ENCODE measurements at regions not wholly inside any gene's neighbourhood (a gene's known extent, or its start where the extent isn't known, plus 50 kb on each side); places are given as distances from the start of the nearest gene placed in this dataset.
A peak's percentile ranks its signal among the peaks of the same experiment; 100 is the strongest.

GRCh38 chr1:4021136-4021973 is 121.3 kb upstream of the C1orf174 start:
- 88% methylated on average over 16 of the region's 16 CpGs for WGBS (ENCODE audit: insufficient coverage)
- no peaks in the 10 kb centered on the region for H3K27me3 ChIP-seq (ENCODE audit: control insufficient read depth, insufficient read depth, low read length)
- no peak overlapping the region for H3K27ac ChIP-seq (ENCODE audit: low read depth, low read length)
- no peaks in the 10 kb centered on the region for H3K9me3 ChIP-seq (ENCODE audit: control insufficient read depth, insufficient read depth, low read length)
- no peak overlapping the region for H3K4me3 ChIP-seq (ENCODE audit: low read depth, low read length)
- DNase-seq (ENCODE audit: low read depth in 4 of 6, low spot score in 6 of 6): no peak
- H3K36me3 ChIP-seq (ENCODE audit: control insufficient read depth, insufficient read depth, low read length): no peaks in the 10 kb centered on the region
- H3K4me1 ChIP-seq (ENCODE audit: control insufficient read depth, insufficient read depth, low read length): no peaks in the 10 kb centered on the region

DNA sequence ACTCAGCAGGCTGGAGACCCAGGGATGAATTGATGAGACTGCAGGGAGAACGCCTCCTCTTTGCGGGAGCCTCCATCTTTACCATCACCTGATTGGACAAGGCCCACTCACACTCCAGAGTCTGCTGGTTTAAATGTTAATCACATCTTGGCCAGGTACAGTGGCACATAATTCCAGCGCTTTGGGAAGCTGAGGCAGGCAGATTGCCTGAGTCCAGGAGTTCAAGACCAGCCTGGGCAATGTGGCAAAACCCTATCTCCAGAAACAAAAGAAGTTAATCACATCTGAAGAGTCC is 121.8 kb upstream of the C1orf174 start:
- no peak for DNase-seq (ENCODE audit: low read depth in 4 of 6, low spot score in 6 of 6)
- Histone ChIP-seq H3K4me1 (ENCODE audit: control insufficient read depth, insufficient read depth, low read length) (no peaks in the 10 kb centered on the region), H3K4me3 (ENCODE audit: low read depth, low read length) (no peak overlapping the region), H3K36me3 (ENCODE audit: control insufficient read depth, insufficient read depth, low read length) (no peaks in the 10 kb centered on the region), H3K27ac (ENCODE audit: low read depth, low read length) (no peak overlapping the region), H3K27me3 (ENCODE audit: control insufficient read depth, insufficient read depth, low read length) (no peaks in the 10 kb centered on the region), H3K9me3 (ENCODE audit: control insufficient read depth, insufficient read depth, low read length) (no peaks in the 10 kb centered on the region)
- 92% methylated on average over 2 of the region's 3 CpGs for WGBS (ENCODE audit: insufficient coverage)

DNA sequence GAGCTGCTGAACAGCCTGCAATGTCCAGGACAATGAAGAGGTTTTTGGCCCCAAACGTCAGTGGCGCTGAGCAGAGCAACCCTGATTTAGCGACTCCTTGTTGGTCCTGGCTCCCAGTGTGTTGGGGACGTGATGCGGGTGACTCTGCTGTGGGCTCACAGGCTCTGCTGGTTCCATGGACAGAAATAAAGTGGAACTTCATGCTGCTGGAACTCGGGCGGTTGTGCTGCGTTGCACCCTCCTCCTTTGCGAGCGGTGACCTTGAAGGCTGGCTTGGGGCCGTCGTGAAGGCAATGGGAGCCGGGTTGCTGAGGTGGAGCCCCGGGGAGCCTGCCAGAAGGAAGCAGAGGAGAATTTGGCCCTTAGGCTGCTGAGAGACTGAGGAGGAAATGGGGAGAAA is 122.6 kb upstream of the C1orf174 start:
- Histone ChIP-seq H3K36me3 (ENCODE audit: control insufficient read depth, insufficient read depth, low read length) (no peaks in the 10 kb centered on the region), H3K4me3 (ENCODE audit: low read depth, low read length) (no peak overlapping the region), H3K27me3 (ENCODE audit: control insufficient read depth, insufficient read depth, low read length) (no peaks in the 10 kb centered on the region), H3K27ac (ENCODE audit: low read depth, low read length) (no peak overlapping the region), H3K9me3 (ENCODE audit: control insufficient read depth, insufficient read depth, low read length) (no peaks in the 10 kb centered on the region), H3K4me1 (ENCODE audit: control insufficient read depth, insufficient read depth, low read length) (no peaks in the 10 kb centered on the region)
- no peak for DNase-seq (ENCODE audit: low read depth in 4 of 6, low spot score in 6 of 6)
- 86% methylated on average over 14 of the region's 14 CpGs for WGBS (ENCODE audit: insufficient coverage)

DNA sequence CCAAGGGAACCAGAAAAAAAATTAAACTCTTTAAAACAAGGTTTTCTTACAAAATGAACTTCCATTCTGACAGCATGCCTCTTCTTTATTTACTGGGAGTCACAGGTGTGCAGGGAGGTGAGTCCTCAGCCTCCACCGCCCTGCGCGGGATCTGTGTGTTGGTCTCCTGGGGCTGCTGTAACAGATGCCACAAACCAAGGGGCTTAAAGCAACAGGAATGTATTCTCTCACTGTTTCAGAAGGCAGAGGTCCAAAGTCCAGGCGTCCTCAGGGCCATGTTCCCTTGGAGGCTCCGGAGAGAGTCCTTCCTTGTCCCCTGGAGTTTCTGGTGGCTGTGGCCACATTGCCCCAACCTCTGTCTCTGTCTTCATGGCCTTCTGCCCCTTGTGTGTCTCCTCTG is 123.6 kb upstream of the C1orf174 start:
- Histone ChIP-seq H3K4me3 (ENCODE audit: low read depth, low read length) (no peak overlapping the region), H3K27me3 (ENCODE audit: control insufficient read depth, insufficient read depth, low read length) (no peaks in the 10 kb centered on the region), H3K36me3 (ENCODE audit: control insufficient read depth, insufficient read depth, low read length) (no peaks in the 10 kb centered on the region), H3K4me1 (ENCODE audit: control insufficient read depth, insufficient read depth, low read length) (no peaks in the 10 kb centered on the region), H3K9me3 (ENCODE audit: control insufficient read depth, insufficient read depth, low read length) (no peaks in the 10 kb centered on the region), H3K27ac (ENCODE audit: low read depth, low read length) (no peak overlapping the region)
- WGBS (ENCODE audit: insufficient coverage): 74% methylated on average over 5 of the region's 5 CpGs
- peak in 1 of 6 donors; percentile 28 for DNase-seq (ENCODE audit: low read depth in 4 of 6, low spot score in 6 of 6)

- Histone ChIP-seq H3K4me3 (ENCODE audit: low read depth, low read length) (no peak overlapping the region), H3K27ac (ENCODE audit: low read depth, low read length) (no peak overlapping the region), H3K4me1 (ENCODE audit: control insufficient read depth, insufficient read depth, low read length) (no peaks in the 10 kb centered on the region), H3K36me3 (ENCODE audit: control insufficient read depth, insufficient read depth, low read length) (no peaks in the 10 kb centered on the region), H3K27me3 (ENCODE audit: control insufficient read depth, insufficient read depth, low read length) (no peaks in the 10 kb centered on the region), H3K9me3 (ENCODE audit: control insufficient read depth, insufficient read depth, low read length) (no peaks in the 10 kb centered on the region)
- DNase-seq (ENCODE audit: low read depth in 4 of 6, low spot score in 6 of 6): no peak
Measured at GRCh38 chr1:4024811-4025210, 124.7 kb upstream of the C1orf174 start.

DNA sequence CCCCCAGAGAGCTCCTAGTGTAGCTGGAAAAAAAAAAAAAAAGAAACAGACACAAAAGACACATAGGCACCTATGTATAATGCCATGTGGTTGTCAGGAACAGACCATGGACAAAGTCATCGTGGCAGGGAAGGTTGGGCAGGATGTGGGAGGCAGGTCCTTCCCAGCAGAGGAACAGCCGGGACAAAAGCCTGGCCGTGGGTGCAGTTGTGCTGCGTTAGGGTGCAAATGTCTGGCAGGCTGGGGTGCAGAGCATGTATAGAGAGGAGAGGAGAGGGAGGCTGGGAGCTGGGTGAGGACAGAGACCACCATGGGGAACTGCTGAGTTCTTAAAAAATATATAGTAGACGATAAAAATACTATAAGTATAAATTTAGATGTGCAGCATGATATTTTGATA is 125.7 kb upstream of the C1orf174 start:
- no peak for DNase-seq (ENCODE audit: low read depth in 4 of 6, low spot score in 6 of 6)
- Histone ChIP-seq H3K9me3 (ENCODE audit: control insufficient read depth, insufficient read depth, low read length) (no peaks in the 10 kb centered on the region), H3K4me3 (ENCODE audit: low read depth, low read length) (no peak overlapping the region), H3K27me3 (ENCODE audit: control insufficient read depth, insufficient read depth, low read length) (no peaks in the 10 kb centered on the region), H3K27ac (ENCODE audit: low read depth, low read length) (no peak overlapping the region), H3K4me1 (ENCODE audit: control insufficient read depth, insufficient read depth, low read length) (no peaks in the 10 kb centered on the region), H3K36me3 (ENCODE audit: control insufficient read depth, insufficient read depth, low read length) (no peaks in the 10 kb centered on the region)
- 85% methylated on average over 3 of the region's 5 CpGs for WGBS (ENCODE audit: insufficient coverage)

GRCh38 chr1:4027008-4027407 is 126.9 kb upstream of the C1orf174 start:
- Histone ChIP-seq H3K9me3 (ENCODE audit: control insufficient read depth, insufficient read depth, low read length) (no peaks in the 10 kb centered on the region), H3K4me1 (ENCODE audit: control insufficient read depth, insufficient read depth, low read length) (no peaks in the 10 kb centered on the region), H3K36me3 (ENCODE audit: control insufficient read depth, insufficient read depth, low read length) (no peaks in the 10 kb centered on the region), H3K27ac (ENCODE audit: low read depth, low read length) (no peak overlapping the region), H3K4me3 (ENCODE audit: low read depth, low read length) (no peak overlapping the region), H3K27me3 (ENCODE audit: control insufficient read depth, insufficient read depth, low read length) (no peaks in the 10 kb centered on the region)
- 94% methylated on average over 2 of the region's 11 CpGs for WGBS (ENCODE audit: insufficient coverage)
- no peak for DNase-seq (ENCODE audit: low read depth in 4 of 6, low spot score in 6 of 6)

GRCh38 chr1:4027492-4028138 is 127.5 kb upstream of the C1orf174 start:
- H3K36me3 ChIP-seq (ENCODE audit: control insufficient read depth, insufficient read depth, low read length): no peaks in the 10 kb centered on the region
- DNase-seq (ENCODE audit: low read depth in 4 of 6, low spot score in 6 of 6): no peak
- H3K9me3 ChIP-seq (ENCODE audit: control insufficient read depth, insufficient read depth, low read length): no peaks in the 10 kb centered on the region
- no peak overlapping the region for H3K27ac ChIP-seq (ENCODE audit: low read depth, low read length)
- WGBS (ENCODE audit: insufficient coverage): 25% methylated on average over 10 of the region's 16 CpGs
- H3K4me1 ChIP-seq (ENCODE audit: control insufficient read depth, insufficient read depth, low read length): no peaks in the 10 kb centered on the region
- no peaks in the 10 kb centered on the region for H3K27me3 ChIP-seq (ENCODE audit: control insufficient read depth, insufficient read depth, low read length)
- H3K4me3 ChIP-seq (ENCODE audit: low read depth, low read length): no peak overlapping the region

- Histone ChIP-seq H3K4me1 (ENCODE audit: control insufficient read depth, insufficient read depth, low read length) (no peaks in the 10 kb centered on the region), H3K9me3 (ENCODE audit: control insufficient read depth, insufficient read depth, low read length) (no peaks in the 10 kb centered on the region), H3K4me3 (ENCODE audit: low read depth, low read length) (no peak overlapping the region), H3K36me3 (ENCODE audit: control insufficient read depth, insufficient read depth, low read length) (no peaks in the 10 kb centered on the region), H3K27me3 (ENCODE audit: control insufficient read depth, insufficient read depth, low read length) (no peaks in the 10 kb centered on the region), H3K27ac (ENCODE audit: low read depth, low read length) (no peak overlapping the region)
- no peak for DNase-seq (ENCODE audit: low read depth in 4 of 6, low spot score in 6 of 6)
- WGBS (ENCODE audit: insufficient coverage): 89% methylated on average over 3 of the region's 6 CpGs
Measured at GRCh38 chr1:4028139-4028501, 128.0 kb upstream of the C1orf174 start.

GRCh38 chr1:4029376-4029775 is 129.3 kb upstream of the C1orf174 start:
- H3K27ac ChIP-seq (ENCODE audit: low read depth, low read length): no peak overlapping the region
- no peaks in the 10 kb centered on the region for H3K27me3 ChIP-seq (ENCODE audit: control insufficient read depth, insufficient read depth, low read length)
- no peaks in the 10 kb centered on the region for H3K36me3 ChIP-seq (ENCODE audit: control insufficient read depth, insufficient read depth, low read length)
- H3K4me1 ChIP-seq (ENCODE audit: control insufficient read depth, insufficient read depth, low read length): no peaks in the 10 kb centered on the region
- H3K4me3 ChIP-seq (ENCODE audit: low read depth, low read length): no peak overlapping the region
- no peak for DNase-seq (ENCODE audit: low read depth in 4 of 6, low spot score in 6 of 6)
- no peaks in the 10 kb centered on the region for H3K9me3 ChIP-seq (ENCODE audit: control insufficient read depth, insufficient read depth, low read length)

Data from spinal cord (tissue), 9 donors.